ENCODE measurements at regions not wholly inside any gene's neighbourhood (a gene's known extent, or its start where the extent isn't known, plus 50 kb on each side); places are given as distances from the start of the nearest gene placed in this dataset.
"Not testable (repeated sequence)": the region's sequence is repeated elsewhere in the genome, so short reads cannot be mapped to it uniquely, and the experiment has no call there.

GRCh38 chr6:80449726-80450125, 343.3 kb downstream of the BCKDHB start:
- peak; percentile 43 for DNase-seq

GRCh38 chr6:80446454-80447045, 340.1 kb downstream of the BCKDHB start:
- no peak for DNase-seq

- DNase-seq, result no peak
Observed at GRCh38 chr6:80445751-80446150, 339.3 kb downstream of the BCKDHB start.

GRCh38 chr6:80442366-80442765, 335.9 kb downstream of the BCKDHB start:
- DNase-seq, result peak; percentile 53

- DNase-seq, result no peak
Observed at GRCh38 chr6:80441131-80441530, 334.7 kb downstream of the BCKDHB start.

GRCh38 chr6:80440496-80441115, 334.1 kb downstream of the BCKDHB start:
- no peak for DNase-seq

- no peak for DNase-seq
Observed at GRCh38 chr6:80439721-80440470, 333.4 kb downstream of the BCKDHB start.

- DNase-seq, result peak; percentile 97
Observed at GRCh38 chr6:80438772-80439171, 332.3 kb downstream of the BCKDHB start.

GRCh38 chr6:80437801-80438200, 331.3 kb downstream of the BCKDHB start:
- DNase-seq, result no peak

GRCh38 chr6:80437221-80437620, 330.8 kb downstream of the BCKDHB start:
- DNase-seq, result peak; percentile 66

GRCh38 chr6:80436663-80437062, 330.2 kb downstream of the BCKDHB start:
- DNase-seq, result no peak

GRCh38 chr6:80435457-80435856, 329.0 kb downstream of the BCKDHB start:
- no peak for DNase-seq

GRCh38 chr6:80434691-80435350, 328.4 kb downstream of the BCKDHB start:
- DNase-seq, result no peak

GRCh38 chr6:80433673-80434025, 327.2 kb downstream of the BCKDHB start:
- DNase-seq, result no peak

GRCh38 chr6:80433010-80433672, 326.7 kb downstream of the BCKDHB start:
- DNase-seq, result no peak

GRCh38 chr6:80425089-80425823, 318.8 kb downstream of the BCKDHB start:
- peak; percentile 98 for DNase-seq

GRCh38 chr6:80411486-80411885, 305.0 kb downstream of the BCKDHB start:
- DNase-seq, result no peak

GRCh38 chr6:80407976-80408375, 301.5 kb downstream of the BCKDHB start:
- not testable (repeated sequence) for DNase-seq

GRCh38 chr6:80404889-80405288, 298.4 kb downstream of the BCKDHB start:
- DNase-seq, result no peak

GRCh38 chr6:80403365-80403764, 296.9 kb downstream of the BCKDHB start:
- no peak for DNase-seq

GRCh38 chr6:80402266-80402665, 295.8 kb downstream of the BCKDHB start:
- peak; percentile 40 for DNase-seq

Measured in fibroblast of skin of back (primary cell).